K562 (cell line): ENCODE measurements at regions not wholly inside any gene's neighbourhood (a gene's known extent, or its start where the extent isn't known, plus 50 kb on each side); places are given as distances from the start of the nearest gene placed in this dataset.

ENCODE experiments used
- ATAC-seq: fragments of 200-7000 bp; cut with Tn5 transposase; 3 replicates; pipeline ENCODE4 v1.9.1; 2020; ENCODE audit warnings: moderate library complexity
- BruUV-seq: library from RNA; stranded (reverse); fragments of 400-500 nt; replicated peaks from 2 replicates; lab custom pipeline; 2021; lab: Mats Ljungman, UMichigan
- CTCF ChIA-PET: fragments of 300-600 bp; formaldehyde crosslinking; extraction: SDS; loops from one replicate; lab custom pipeline; 2021; ENCODE audit warnings: low intra/inter-chr PET ratio; lab: Yijun Ruan, JAX
- POLR2A ChIA-PET: fragments of 300-600, 350-650 bp; sonication (Branson Sonifier 250); formaldehyde crosslinking; extraction: SDS; loops from one replicate; lab custom pipeline; 2021; ENCODE audit warnings: antibody characterized with exemption, inconsistent platforms; lab: Yijun Ruan, JAX
- DNase-seq, 4 experiments: peaks; one replicate each; pipeline versions ENCODE4 v3.0.0 to v3.0.0-alpha.2; 2011 to 2018; ENCODE audit warnings: low spot score in 3 of 4, mixed read lengths in 3 of 4; ENCODE audit errors: extremely low read depth in 1 of 4
- FAIRE-seq: peaks from 2 replicates; lab custom pipeline; 2011; peaks lifted over from hg19 to GRCh38; lab: Jason Lieb, UNC
- H2AFZ ChIP-seq: 2 replicates; pipeline ENCODE4 v1.6.0; 2011; ENCODE audit warnings: low read depth, low read length, control low read depth, inconsistent platforms
- H3K27ac ChIP-seq: fragments of 200-600 bp; 3 replicates; pipeline ENCODE4 v1.8.0; 2011; ENCODE audit warnings: low read depth, mild to moderate bottlenecking, control low read depth, inconsistent platforms, low read length, moderate library complexity, mixed read lengths; ENCODE audit errors: extremely low read depth
- H3K27me3 ChIP-seq, 2 experiments: fragments of 300-600 bp in 1 of 2; 2 replicates in 1 of 2; 3 replicates in 1 of 2; pipeline versions ENCODE4 v1.6.0 to v1.8.0; 2011; ENCODE audit warnings: inconsistent platforms in 2 of 2, low read length in 2 of 2, mild to moderate bottlenecking in 1 of 2, mixed read lengths in 1 of 2, moderate library complexity in 1 of 2; ENCODE audit not compliant: control insufficient read depth in 2 of 2, insufficient read depth in 2 of 2
- H3K36me3 ChIP-seq: fragments of 300-600 bp; 3 replicates; pipeline ENCODE4 v1.8.0; 2011; ENCODE audit warnings: mild to moderate bottlenecking, low read length, inconsistent platforms; ENCODE audit not compliant: control insufficient read depth, insufficient read depth
- H3K4me1 ChIP-seq, 2 experiments: fragments of 200-600 bp in 1 of 2; replicated peaks in 1 of 2; 2 replicates in 1 of 2; 3 replicates in 1 of 2; pipeline versions ENCODE4 v1.5.1 to v1.8.0; 2011; ENCODE audit warnings: inconsistent platforms in 2 of 2, low read length in 2 of 2, mild to moderate bottlenecking in 1 of 2, mixed read lengths in 1 of 2, moderate library complexity in 1 of 2; ENCODE audit not compliant: control insufficient read depth in 2 of 2, insufficient read depth in 2 of 2
- H3K4me2 ChIP-seq: 2 replicates; pipeline ENCODE4 v1.6.1; 2011; ENCODE audit warnings: low read length, control low read depth, inconsistent platforms, mixed read lengths; ENCODE audit not compliant: insufficient read depth
- H3K4me3 ChIP-seq: fragments of 200-600 bp; sonication (generic), shearing (Covaris generic); 2 replicates; pipeline ENCODE4 v1.5.1; 2016; ENCODE audit warnings: control low read depth, inconsistent platforms
- H3K79me2 ChIP-seq: fragments of 200-600 bp; 3 replicates; pipeline ENCODE4 v1.8.0; 2011; ENCODE audit warnings: low read length, inconsistent platforms; ENCODE audit not compliant: control insufficient read depth, insufficient read depth
- H3K9ac ChIP-seq, 2 experiments: 2 replicates each; pipeline versions ENCODE4 v1.6.0 to v1.6.1; 2011; ENCODE audit warnings: low read depth in 2 of 2, low read length in 2 of 2, control low read depth in 1 of 2, inconsistent platforms in 1 of 2, mild to moderate bottlenecking in 1 of 2, mixed read lengths in 1 of 2; ENCODE audit not compliant: insufficient read depth in 1 of 2
- H3K9me1 ChIP-seq: one replicate; pipeline ENCODE4 v1.6.0; 2011; ENCODE audit warnings: inconsistent platforms, mild to moderate bottlenecking, low read length, moderate library complexity; ENCODE audit not compliant: control insufficient read depth, insufficient read depth
- H3K9me3 ChIP-seq: replicated peaks from 2 replicates; pipeline ENCODE4 v1.5.1; 2011; ENCODE audit warnings: low read depth, low read length, inconsistent platforms; ENCODE audit not compliant: control insufficient read depth, insufficient read depth
- H4K20me1 ChIP-seq: replicated peaks from 2 replicates; pipeline ENCODE4 v1.6.1; 2011; ENCODE audit warnings: low read length, inconsistent platforms, mixed read lengths; ENCODE audit not compliant: control insufficient read depth, insufficient read depth
- AFF4 ChIP-seq: sonication (generic); formaldehyde crosslinking; IDR thresholded peaks from 2 replicates; pipeline ENCODE4 v1.8.0; 2023; ENCODE audit warnings: mild to moderate bottlenecking, missing genetic modification reagents
- FOXJ3 ChIP-seq: sonication (generic); formaldehyde crosslinking; IDR thresholded peaks from 2 replicates; pipeline ENCODE4 v1.4.0; 2020; ENCODE audit warnings: mild to moderate bottlenecking, missing genetic modification reagents
- GATA2 ChIP-seq: sonication (generic); formaldehyde crosslinking; IDR thresholded peaks from 2 replicates; pipeline ENCODE4 v1.4.0; 2020; ENCODE audit warnings: mild to moderate bottlenecking, missing genetic modification reagents
- HOXB6 ChIP-seq: fragments of 250-450 bp; sonication (Bioruptor Pico); IDR thresholded peaks from 2 replicates; pipeline ENCODE4 v1.5.1; 2022; ENCODE audit warnings: mild to moderate bottlenecking, borderline replicate concordance
- KAT7 ChIP-seq: sonication (generic); formaldehyde crosslinking; IDR thresholded peaks from 2 replicates; pipeline ENCODE4 v1.8.0; 2022; ENCODE audit warnings: missing genetic modification reagents, mild to moderate bottlenecking, borderline replicate concordance
- MAFK ChIP-seq: IDR thresholded peaks from 2 replicates; pipeline ENCODE4 v1.6.1; 2011; ENCODE audit warnings: low read length, improper control_type of control experiment
- MED1 ChIP-seq: sonication (generic); formaldehyde crosslinking; IDR thresholded peaks from 2 replicates; pipeline ENCODE4 v1.8.1; 2023; ENCODE audit warnings: missing genetic modification reagents, borderline replicate concordance
- MTA1 ChIP-seq: fragments of 450-650 bp; IDR thresholded peaks from 2 replicates; pipeline ENCODE4 v1.6.1; 2017; ENCODE audit warnings: borderline replicate concordance
- RBM25 ChIP-seq: fragments of 200-400 bp; formaldehyde crosslinking; IDR thresholded peaks from 2 replicates; pipeline ENCODE4 v1.6.1; 2018; ENCODE audit warnings: low read length, low read depth, moderate library complexity; ENCODE audit not compliant: severe bottlenecking
- RBM39 ChIP-seq: fragments of 200-400 bp; formaldehyde crosslinking; optimal IDR thresholded peaks from 2 replicates; pipeline ENCODE3; 2018; ENCODE audit warnings: low read depth, low read length
- SREBF1 ChIP-seq: fragments of 150-350 bp; IDR thresholded peaks from 2 replicates; pipeline ENCODE4 v1.6.1; 2014; ENCODE audit warnings: antibody characterized with exemption, low read depth, low read length, borderline replicate concordance
- TBP ChIP-seq: optimal IDR thresholded peaks from 2 replicates; pipeline ENCODE3; 2011; ENCODE audit warnings: low read depth, low read length, improper control_type of control experiment
- TSC22D4 ChIP-seq: fragments of 450-650 bp; IDR thresholded peaks from 2 replicates; pipeline ENCODE4 v1.6.1; 2016; ENCODE audit warnings: missing genetic modification characterization, missing biosample characterization, control low read depth
- XRCC3 ChIP-seq: fragments of 450-650 bp; IDR thresholded peaks from 2 replicates; pipeline ENCODE4 v1.6.1; 2017; ENCODE audit warnings: mild to moderate bottlenecking, moderate library complexity
- ZBTB1 ChIP-seq: sonication (generic); formaldehyde crosslinking; IDR thresholded peaks from 2 replicates; pipeline ENCODE4 v1.8.1; 2023; ENCODE audit warnings: missing genetic modification reagents, low read depth, mild to moderate bottlenecking, borderline replicate concordance
- ZNF232 ChIP-seq: sonication (generic); formaldehyde crosslinking; IDR thresholded peaks from 2 replicates; pipeline ENCODE4 v1.8.0; 2022; ENCODE audit warnings: mild to moderate bottlenecking, missing genetic modification reagents
- ZNF239 ChIP-seq: fragments of 250-450 bp; sonication (Bioruptor Pico); IDR thresholded peaks from 2 replicates; pipeline ENCODE4 v1.4.0; 2020; ENCODE audit warnings: mild to moderate bottlenecking
- ZNF280A ChIP-seq: fragments of 450-650 bp; IDR thresholded peaks from 2 replicates; pipeline ENCODE4 v1.6.1; 2018; ENCODE audit warnings: mild to moderate bottlenecking, low read depth; ENCODE audit not compliant: partially characterized antibody
- ZNF354B ChIP-seq: fragments of 250-450 bp; sonication (Bioruptor Pico); IDR thresholded peaks from 2 replicates; pipeline ENCODE4 v1.4.0; 2020
- WGBS: fragments of 100-300 bp; shearing (Covaris generic); methylation state at CpG from one replicate; pipeline ENCODE4 v1.1.6; 2016; ENCODE audit warnings: low coverage, mixed read lengths; ENCODE audit not compliant: insufficient coverage; ENCODE audit errors: missing lambda C conversion rate; 5-methylcytosine and 5-hydroxymethylcytosine counted together
- in situ Hi-C: fragments of 300-500 bp; cut with MboI; formaldehyde crosslinking; loops from 4 replicates; pipeline ENCODE4 v1.15.0; 2018; ENCODE audit warnings: inconsistent platforms, mixed read lengths
- intact Hi-C: fragments of 100-400 bp; cut with micrococcal nuclease; formaldehyde crosslinking; loops from 2 replicates; pipeline ENCODE4 v1.14.2; 2022

- H3K27ac ChIP-seq: no peak overlapping the region
- intact Hi-C loops: no loop called here
- CTCF ChIA-PET: no interaction called here
- H3K9me3 ChIP-seq: no peaks in the 10 kb centered on the region
- peaks cover 0 to 4% of the 10 kb centered on the region in 2 experiments; a peak in 2 of 5 replicates for H3K4me1 ChIP-seq
- FAIRE-seq (no peak), ATAC-seq (no peak), DNase-seq (no peak)
- no peaks in the 10 kb centered on the region for H3K27me3 ChIP-seq
- POLR2A ChIA-PET: no interaction called here
- no peaks in the 10 kb centered on the region for H4K20me1 ChIP-seq
- WGBS: 47% methylated on average over 3 of the region's 3 CpGs
- BruUV-seq: no TSS peak
- H3K9me1 ChIP-seq: no peaks in the 10 kb centered on the region
- TF ChIP-seq HOXB6 (no peak), ZBTB1 (no peak), KAT7 (CRISPR knock-in tag) (no peak), MAFK (no peak), MED1 (CRISPR knock-in tag) (no peak), GATA2 (CRISPR knock-in tag) (no peak), FOXJ3 (CRISPR knock-in tag) (no peak), AFF4 (CRISPR knock-in tag) (no peak), ZNF354B (no peak), RBM25 (no peak), XRCC3 (no peak), MTA1 (no peak), SREBF1 (no peak), ZNF280A (no peak), TBP (no peak), ZNF239 (no peak), TSC22D4 (tag) (no peak), ZNF232 (CRISPR knock-in tag) (no peak), RBM39 (no peak)
- TF ChIP-seq, all 486 proteins: peak for 0
- no peak overlapping the region for H3K4me3 ChIP-seq
- no peak overlapping the region for H3K9ac ChIP-seq
- peaks cover 10% of the 10 kb centered on the region; the same call in 1 of the 3 replicates for H3K36me3 ChIP-seq
- no peak overlapping the region for H3K4me2 ChIP-seq
- no peak overlapping the region for H2AFZ ChIP-seq
- H3K79me2 ChIP-seq: peaks cover 15% of the 10 kb centered on the region; the same call in 2 of the 3 replicates
- in situ Hi-C loops: no loop called here
Measured at GRCh38 chr15:87638554-87639083, 617.9 kb downstream of the NTRK3 start.
